Spleen (tissue), 11 donors: ENCODE measurements at regions not wholly inside any gene's neighbourhood (a gene's known extent, or its start where the extent isn't known, plus 50 kb on each side); places are given as distances from the start of the nearest gene placed in this dataset.

Source experiments
- DNase-seq: peaks from one replicate; pipeline ENCODE4 v3.0.0-alpha.2; 2020
- H3K27ac ChIP-seq, 8 donors: fragments of 200-600 bp; sonication (generic) in 7 of 8; 1 replicate in 4 of 8; 2 replicates in 4 of 8; pipeline versions ENCODE4 v1.5.0 to v1.8.0; 2016 to 2021; ENCODE audit warnings: inconsistent platforms in 4 of 8, mild to moderate bottlenecking in 4 of 8, moderate library complexity in 1 of 8
- H3K27me3 ChIP-seq, 7 donors: fragments of 200-600 bp; sonication (generic) in 6 of 7; replicated peaks in 1 of 7; 1 replicate in 4 of 7; 2 replicates in 3 of 7; pipeline versions ENCODE4 v1.5.0 to v1.8.0; 2016 to 2021; ENCODE audit warnings: inconsistent platforms in 3 of 7, mild to moderate bottlenecking in 1 of 7
- H3K36me3 ChIP-seq, 6 donors: fragments of 200-600 bp; sonication (generic) in 5 of 6; 1 replicate in 4 of 6; 2 replicates in 2 of 6; pipeline versions ENCODE4 v1.5.0 to v1.8.0; 2016 to 2021; ENCODE audit warnings: inconsistent platforms in 2 of 6
- H3K4me1 ChIP-seq, 6 donors: fragments of 200-600 bp; sonication (generic) in 5 of 6; 1 replicate in 3 of 6; 2 replicates in 3 of 6; pipeline versions ENCODE4 v1.5.0 to v1.8.0; 2016 to 2021; ENCODE audit warnings: inconsistent platforms in 3 of 6
- H3K4me3 ChIP-seq, 8 donors: fragments of 200-600 bp; sonication (generic) in 7 of 8; 1 replicate in 4 of 8; 2 replicates in 4 of 8; pipeline versions ENCODE4 v1.5.0 to v1.8.0; 2016 to 2021; ENCODE audit warnings: inconsistent platforms in 4 of 8, mild to moderate bottlenecking in 4 of 8, moderate library complexity in 2 of 8
- H3K9me3 ChIP-seq, 8 donors: fragments of 200-600 bp; sonication (generic) in 7 of 8; 1 replicate in 4 of 8; 2 replicates in 4 of 8; pipeline versions ENCODE4 v1.5.0 to v1.8.0; 2016 to 2021; ENCODE audit warnings: inconsistent platforms in 4 of 8
- CTCF ChIP-seq, 11 experiments: fragments of 200-600 bp in 7 of 11; fragments of 450-650 bp in 4 of 11; sonication (generic) in 4 of 11; IDR thresholded peaks in 8 of 11; conservative IDR thresholded peaks in 3 of 11; 1 replicate in 7 of 11; 2 replicates in 4 of 11; pipeline versions ENCODE4 v1.4.0 to v1.8.0; 2016 to 2021; ENCODE audit warnings: antibody characterized with exemption in 11 of 11, inconsistent platforms in 4 of 11, mild to moderate bottlenecking in 1 of 11
- POLR2A ChIP-seq, 3 donors: fragments of 450-650 bp; IDR thresholded peaks; one replicate each; pipeline ENCODE4 v1.5.1; 2017; ENCODE audit warnings: antibody characterized with exemption in 3 of 3, mild to moderate bottlenecking in 1 of 3
- POLR2AphosphoS5 ChIP-seq, 3 donors: sonication (generic); formaldehyde crosslinking; IDR thresholded peaks; one replicate each; pipeline ENCODE4 v1.5.1; 2017; ENCODE audit warnings: antibody characterized with exemption in 3 of 3
- WGBS, 5 donors: extraction: QIAGEN DNeasy Blood & Tissue Kit in 3 of 5; methylation state at CpG; one replicate each; pipeline versions ENCODE4 v1.1.5 to v1.1.7; 2013 to 2018; 5-methylcytosine and 5-hydroxymethylcytosine counted together
- intact Hi-C: fragments of 100-400 bp; cut with DNase I; formaldehyde crosslinking; loops from one replicate; pipeline ENCODE4 v1.15.0; 2023; ENCODE audit warnings: low total_unique reads
- donor health status: healthy with polysubstance abuse.
- donor health status: DM: no; HTN: no; CAD: no; lungs with moderate emphysema.
- donor health status: DM: no; HTN: no; CAD: no.
- donor health status: Bipolar disorder and iron deficiency.
- donor health status: healthy.
- donor health status: DM: no; HTN: no; CAD: no.
- donor health status: DM: yes; HTN: yes; CAD: no.

- intact Hi-C loops: no loop called here
- Histone ChIP-seq H3K27ac (no peak overlapping the region), H3K36me3 (no peaks in the 10 kb centered on the region), H3K4me1 (no peaks in the 10 kb centered on the region), H3K9me3 (no peaks in the 10 kb centered on the region), H3K27me3 (no peaks in the 10 kb centered on the region), H3K4me3 (no peak overlapping the region)
- 69 to 80% (median 76%) methylated on average over 1 of the region's 1 CpG for WGBS, 5 donors
- TF ChIP-seq POLR2A (IDR thresholded peaks at IDR 0.05) (no peak), POLR2AphosphoS5 (IDR thresholded peaks at IDR 0.05) (no peak), CTCF (IDR thresholded peaks at IDR 0.05 in 8 of 11, conservative IDR thresholded peaks at IDR 0.05 in 3 of 11) (no peak)
- no peak for DNase-seq
These were observed 368.7 kb upstream of the FAM241A start for GRCh38 chr4:111776561-111776960.

DNA sequence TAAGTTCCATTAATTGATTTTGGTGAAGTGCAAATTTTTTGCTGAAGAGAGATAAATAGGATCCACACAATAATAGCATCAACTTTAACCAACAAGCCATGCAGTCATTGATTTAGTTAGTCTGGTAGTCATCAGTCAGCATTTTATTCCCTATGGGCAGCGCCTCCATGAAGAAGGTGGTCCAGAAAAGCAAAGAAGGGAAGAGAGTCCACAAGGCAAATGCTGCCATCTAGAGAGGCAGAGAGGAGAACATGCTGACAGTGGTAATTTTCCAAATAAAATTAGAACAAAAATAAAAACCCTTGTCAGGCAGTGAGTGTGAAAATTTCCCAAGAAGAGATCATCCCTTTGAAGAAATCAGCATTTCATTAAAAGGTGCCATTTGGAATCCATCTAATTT lies 366.7 kb upstream of the FAM241A start:
- no peak overlapping the region for H3K27ac ChIP-seq
- no peaks in the 10 kb centered on the region for H3K9me3 ChIP-seq
- no peaks in the 10 kb centered on the region for H3K4me1 ChIP-seq
- no peak for DNase-seq
- no peaks in the 10 kb centered on the region for H3K27me3 ChIP-seq
- H3K4me3 ChIP-seq: no peak overlapping the region
- TF ChIP-seq POLR2A (IDR thresholded peaks at IDR 0.05) (no peak), CTCF (IDR thresholded peaks at IDR 0.05 in 8 of 11, conservative IDR thresholded peaks at IDR 0.05 in 3 of 11) (no peak), POLR2AphosphoS5 (IDR thresholded peaks at IDR 0.05) (no peak)
- H3K36me3 ChIP-seq: no peaks in the 10 kb centered on the region
- intact Hi-C loops: no loop called here
- WGBS, 5 donors: 56 to 73% (median 67%) methylated on average over 1 of the region's 1 CpG

DNA sequence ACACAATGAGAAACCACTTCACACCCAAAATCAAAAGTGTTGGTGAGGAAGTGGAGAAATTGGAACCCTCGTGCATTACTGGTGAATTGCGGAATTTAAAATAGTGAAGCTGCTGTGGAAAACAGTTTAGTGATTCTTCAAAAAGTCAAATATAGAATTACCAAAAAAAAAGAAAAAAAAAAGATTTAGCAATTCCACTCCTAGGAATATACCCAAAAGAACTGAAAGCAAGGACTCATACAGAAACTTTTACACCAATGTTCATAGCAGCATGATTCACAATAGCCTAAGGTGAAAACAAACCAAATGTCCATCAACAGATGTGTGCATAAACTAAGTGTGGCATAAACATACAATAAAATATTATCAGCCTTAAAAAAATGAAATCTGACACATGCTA lies 364.3 kb upstream of the FAM241A start:
- H3K4me1 ChIP-seq: no peaks in the 10 kb centered on the region
- H3K9me3 ChIP-seq: no peaks in the 10 kb centered on the region
- intact Hi-C loops: no loop called here
- TF ChIP-seq POLR2AphosphoS5 (IDR thresholded peaks at IDR 0.05): no peak
- TF ChIP-seq CTCF (IDR thresholded peaks at IDR 0.05 in 8 of 11, conservative IDR thresholded peaks at IDR 0.05 in 3 of 11): no peak
- no peak for TF ChIP-seq POLR2A (IDR thresholded peaks at IDR 0.05)
- DNase-seq: no peak
- H3K27me3 ChIP-seq: no peaks in the 10 kb centered on the region
- 74 to 97% (median 87%) methylated on average over 2 of the region's 2 CpGs for WGBS, 5 donors
- H3K36me3 ChIP-seq: no peaks in the 10 kb centered on the region
- H3K27ac ChIP-seq: no peak overlapping the region
- H3K4me3 ChIP-seq: no peak overlapping the region

- Histone ChIP-seq H3K27me3 (no peaks in the 10 kb centered on the region), H3K4me1 (no peaks in the 10 kb centered on the region), H3K36me3 (no peaks in the 10 kb centered on the region), H3K27ac (no peak overlapping the region), H3K4me3 (no peak overlapping the region), H3K9me3 (no peaks in the 10 kb centered on the region)
- intact Hi-C loops: no loop called here
- 78 to 88% (median 79%) methylated on average over 5 of the region's 5 CpGs for WGBS, 5 donors
- DNase-seq: no peak
- TF ChIP-seq CTCF (IDR thresholded peaks at IDR 0.05 in 8 of 11, conservative IDR thresholded peaks at IDR 0.05 in 3 of 11) (no peak), POLR2A (IDR thresholded peaks at IDR 0.05) (no peak), POLR2AphosphoS5 (IDR thresholded peaks at IDR 0.05) (no peak)
These were observed 363.6 kb upstream of the FAM241A start for GRCh38 chr4:111781611-111782010.
